ENCODE measurements at regions not wholly inside any gene's neighbourhood (a gene's known extent, or its start where the extent isn't known, plus 50 kb on each side); places are given as distances from the start of the nearest gene placed in this dataset.
"Not testable (repeated sequence)": the region's sequence is repeated elsewhere in the genome, so short reads cannot be mapped to it uniquely, and the experiment has no call there.

GRCh38 chrX:146049568-146049967, 231.9 kb downstream of the SLITRK2 start:
- intact Hi-C loops (cut with micrococcal nuclease); CTCF ChIA-PET; H3K36me3 Mint-ChIP-seq (ENCODE audit: low read depth); H3K27ac Mint-ChIP-seq; H3K9me3 Mint-ChIP-seq; DNase-seq; H3K4me1 Mint-ChIP-seq (ENCODE audit: low read depth); H3K4me3 Mint-ChIP-seq; H3K27me3 Mint-ChIP-seq (ENCODE audit: low read depth): not testable (repeated sequence)

GRCh38 chrX:146054311-146054710, 236.7 kb downstream of the SLITRK2 start:
- no peak for DNase-seq
- H3K27me3 Mint-ChIP-seq (ENCODE audit: low read depth): no peaks in the 10 kb centered on the region
- no peak overlapping the region for H3K4me3 Mint-ChIP-seq
- no peak overlapping the region for H3K27ac Mint-ChIP-seq
- CTCF ChIA-PET: no interaction called here
- intact Hi-C loops (cut with micrococcal nuclease): no loop called here
- no peaks in the 10 kb centered on the region for H3K4me1 Mint-ChIP-seq (ENCODE audit: low read depth)
- no peaks in the 10 kb centered on the region for H3K36me3 Mint-ChIP-seq (ENCODE audit: low read depth)
- H3K9me3 Mint-ChIP-seq: peaks cover 3% of the 10 kb centered on the region

GRCh38 chrX:146055733-146056132, 238.1 kb downstream of the SLITRK2 start:
- H3K36me3 Mint-ChIP-seq (ENCODE audit: low read depth): no peaks in the 10 kb centered on the region

GRCh38 chrX:146056511-146057081, 239.0 kb downstream of the SLITRK2 start:
- H3K27me3 Mint-ChIP-seq (ENCODE audit: low read depth): no peaks in the 10 kb centered on the region
- H3K9me3 Mint-ChIP-seq: no peaks in the 10 kb centered on the region
- no peaks in the 10 kb centered on the region for H3K36me3 Mint-ChIP-seq (ENCODE audit: low read depth)
- intact Hi-C loops (cut with micrococcal nuclease): no loop called here
- CTCF ChIA-PET: no interaction called here
- no peak overlapping the region for H3K4me3 Mint-ChIP-seq
- H3K4me1 Mint-ChIP-seq (ENCODE audit: low read depth): no peaks in the 10 kb centered on the region
- H3K27ac Mint-ChIP-seq: no peak overlapping the region
- no peak for DNase-seq

More at GRCh38 chrX:146055733-146056132, 238.1 kb downstream of the SLITRK2 start:
- Mint-ChIP-seq H3K9me3 (peaks cover 3% of the 10 kb centered on the region), H3K27ac (no peak overlapping the region), H3K4me3 (no peak overlapping the region), H3K27me3 (ENCODE audit: low read depth) (no peaks in the 10 kb centered on the region), H3K4me1 (ENCODE audit: low read depth) (no peaks in the 10 kb centered on the region)
- intact Hi-C loops (cut with micrococcal nuclease): no loop called here
- CTCF ChIA-PET: no interaction called here
- DNase-seq: no peak

GRCh38 chrX:146064156-146064555, 246.5 kb downstream of the SLITRK2 start:
- Mint-ChIP-seq H3K27me3 (ENCODE audit: low read depth) (no peaks in the 10 kb centered on the region), H3K4me1 (ENCODE audit: low read depth) (no peaks in the 10 kb centered on the region), H3K9me3 (no peaks in the 10 kb centered on the region), H3K27ac (no peak overlapping the region), H3K4me3 (no peak overlapping the region), H3K36me3 (ENCODE audit: low read depth) (no peaks in the 10 kb centered on the region)
- intact Hi-C loops (cut with micrococcal nuclease): no loop called here
- CTCF ChIA-PET: no interaction called here
- DNase-seq: no peak

- CTCF ChIA-PET: no interaction called here
- Mint-ChIP-seq H3K4me1 (ENCODE audit: low read depth) (no peaks in the 10 kb centered on the region), H3K27ac (no peak overlapping the region), H3K4me3 (no peak overlapping the region), H3K9me3 (peaks cover 2% of the 10 kb centered on the region), H3K36me3 (ENCODE audit: low read depth) (no peaks in the 10 kb centered on the region), H3K27me3 (ENCODE audit: low read depth) (no peaks in the 10 kb centered on the region)
- no peak for DNase-seq
- intact Hi-C loops (cut with micrococcal nuclease): no loop called here
Observed at GRCh38 chrX:146090732-146091131, 273.1 kb downstream of the SLITRK2 start.

GRCh38 chrX:146109362-146109761, 291.7 kb downstream of the SLITRK2 start:
- Mint-ChIP-seq H3K36me3 (ENCODE audit: low read depth) (no peaks in the 10 kb centered on the region), H3K9me3 (peaks cover under 1% of the 10 kb centered on the region), H3K27ac (no peak overlapping the region), H3K4me3 (no peak overlapping the region), H3K27me3 (ENCODE audit: low read depth) (no peaks in the 10 kb centered on the region), H3K4me1 (ENCODE audit: low read depth) (no peaks in the 10 kb centered on the region)
- CTCF ChIA-PET: no interaction called here
- intact Hi-C loops (cut with micrococcal nuclease): no loop called here
- DNase-seq: no peak

- H3K4me3 Mint-ChIP-seq; H3K9me3 Mint-ChIP-seq; DNase-seq; H3K27me3 Mint-ChIP-seq (ENCODE audit: low read depth); H3K27ac Mint-ChIP-seq; CTCF ChIA-PET; H3K36me3 Mint-ChIP-seq (ENCODE audit: low read depth); H3K4me1 Mint-ChIP-seq (ENCODE audit: low read depth); intact Hi-C loops (cut with micrococcal nuclease): not testable (repeated sequence)
Observed at GRCh38 chrX:146119074-146119473, 301.4 kb downstream of the SLITRK2 start.

GRCh38 chrX:146127617-146128016, 310.0 kb downstream of the SLITRK2 start:
- Mint-ChIP-seq H3K4me3 (no peak overlapping the region), H3K9me3 (peaks cover 3% of the 10 kb centered on the region), H3K27ac (no peak overlapping the region), H3K36me3 (ENCODE audit: low read depth) (no peaks in the 10 kb centered on the region), H3K27me3 (ENCODE audit: low read depth) (no peaks in the 10 kb centered on the region), H3K4me1 (ENCODE audit: low read depth) (no peaks in the 10 kb centered on the region)
- intact Hi-C loops (cut with micrococcal nuclease): no loop called here
- DNase-seq: no peak
- CTCF ChIA-PET: no interaction called here

- CTCF ChIA-PET: no interaction called here
- no peak overlapping the region for H3K4me3 Mint-ChIP-seq
Observed at GRCh38 chrX:146141221-146141620, 323.6 kb downstream of the SLITRK2 start.

GRCh38 chrX:146144039-146144438, 326.4 kb downstream of the SLITRK2 start:
- CTCF ChIA-PET: no interaction called here
- H3K27ac Mint-ChIP-seq: no peak overlapping the region
- intact Hi-C loops (cut with micrococcal nuclease): no loop called here

More at GRCh38 chrX:146141221-146141620, 323.6 kb downstream of the SLITRK2 start:
- H3K4me1 Mint-ChIP-seq (ENCODE audit: low read depth): no peaks in the 10 kb centered on the region
- intact Hi-C loops (cut with micrococcal nuclease): no loop called here
- DNase-seq: no peak
- no peaks in the 10 kb centered on the region for H3K9me3 Mint-ChIP-seq
- H3K27me3 Mint-ChIP-seq (ENCODE audit: low read depth): no peaks in the 10 kb centered on the region
- no peak overlapping the region for H3K27ac Mint-ChIP-seq
- H3K36me3 Mint-ChIP-seq (ENCODE audit: low read depth): no peaks in the 10 kb centered on the region

GRCh38 chrX:146154191-146154590, 336.6 kb downstream of the SLITRK2 start:
- intact Hi-C loops (cut with micrococcal nuclease): no loop called here
- H3K4me3 Mint-ChIP-seq: no peak overlapping the region
- no peaks in the 10 kb centered on the region for H3K36me3 Mint-ChIP-seq (ENCODE audit: low read depth)
- no peaks in the 10 kb centered on the region for H3K9me3 Mint-ChIP-seq
- H3K27me3 Mint-ChIP-seq (ENCODE audit: low read depth): no peaks in the 10 kb centered on the region
- H3K27ac Mint-ChIP-seq: no peak overlapping the region
- H3K4me1 Mint-ChIP-seq (ENCODE audit: low read depth): no peaks in the 10 kb centered on the region
- DNase-seq: no peak
- CTCF ChIA-PET: no interaction called here

More at GRCh38 chrX:146144039-146144438, 326.4 kb downstream of the SLITRK2 start:
- no peaks in the 10 kb centered on the region for H3K9me3 Mint-ChIP-seq
- no peak for DNase-seq
- no peaks in the 10 kb centered on the region for H3K27me3 Mint-ChIP-seq (ENCODE audit: low read depth)
- H3K4me1 Mint-ChIP-seq (ENCODE audit: low read depth): no peaks in the 10 kb centered on the region
- no peaks in the 10 kb centered on the region for H3K36me3 Mint-ChIP-seq (ENCODE audit: low read depth)
- H3K4me3 Mint-ChIP-seq: no peak overlapping the region

- no peaks in the 10 kb centered on the region for H3K27me3 Mint-ChIP-seq (ENCODE audit: low read depth)
- no peak overlapping the region for H3K27ac Mint-ChIP-seq
- CTCF ChIA-PET: no interaction called here
- H3K9me3 Mint-ChIP-seq: no peaks in the 10 kb centered on the region
- H3K36me3 Mint-ChIP-seq (ENCODE audit: low read depth): no peaks in the 10 kb centered on the region
- no peak for DNase-seq
- H3K4me1 Mint-ChIP-seq (ENCODE audit: low read depth): no peaks in the 10 kb centered on the region
- H3K4me3 Mint-ChIP-seq: no peak overlapping the region
- intact Hi-C loops (cut with micrococcal nuclease): no loop called here
Observed at GRCh38 chrX:146160443-146161203, 343.0 kb downstream of the SLITRK2 start.

All from activated naive CD4-positive, alpha-beta T cell treated with anti-CD3 and anti-CD28 coated beads for 36 hours (primary cell).